ENCODE measurements at regions not wholly inside any gene's neighbourhood (a gene's known extent, or its start where the extent isn't known, plus 50 kb on each side); places are given as distances from the start of the nearest gene placed in this dataset.

- no peak for TF ChIP-seq POLR2AphosphoS5 (IDR thresholded peaks at IDR 0.05)
- TF ChIP-seq, protein P1, sequence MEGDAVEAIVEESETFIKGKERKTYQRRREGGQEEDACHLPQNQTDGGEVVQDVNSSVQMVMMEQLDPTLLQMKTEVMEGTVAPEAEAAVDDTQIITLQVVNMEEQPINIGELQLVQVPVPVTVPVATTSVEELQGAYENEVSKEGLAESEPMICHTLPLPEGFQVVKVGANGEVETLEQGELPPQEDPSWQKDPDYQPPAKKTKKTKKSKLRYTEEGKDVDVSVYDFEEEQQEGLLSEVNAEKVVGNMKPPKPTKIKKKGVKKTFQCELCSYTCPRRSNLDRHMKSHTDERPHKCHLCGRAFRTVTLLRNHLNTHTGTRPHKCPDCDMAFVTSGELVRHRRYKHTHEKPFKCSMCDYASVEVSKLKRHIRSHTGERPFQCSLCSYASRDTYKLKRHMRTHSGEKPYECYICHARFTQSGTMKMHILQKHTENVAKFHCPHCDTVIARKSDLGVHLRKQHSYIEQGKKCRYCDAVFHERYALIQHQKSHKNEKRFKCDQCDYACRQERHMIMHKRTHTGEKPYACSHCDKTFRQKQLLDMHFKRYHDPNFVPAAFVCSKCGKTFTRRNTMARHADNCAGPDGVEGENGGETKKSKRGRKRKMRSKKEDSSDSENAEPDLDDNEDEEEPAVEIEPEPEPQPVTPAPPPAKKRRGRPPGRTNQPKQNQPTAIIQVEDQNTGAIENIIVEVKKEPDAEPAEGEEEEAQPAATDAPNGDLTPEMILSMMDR (IDR thresholded peaks at IDR 0.05) = no peak
Observed at GRCh38 chr3:157824281-157824680, 281.9 kb downstream of the SHOX2 start.

All from prostate gland (tissue), 2 donors.